ENCODE measurements at regions not wholly inside any gene's neighbourhood (a gene's known extent, or its start where the extent isn't known, plus 50 kb on each side); places are given as distances from the start of the nearest gene placed in this dataset.

- in situ Hi-C loops (cut with MboI; ENCODE audit: low sequenced_read_pairs), result no loop called here
Observed at GRCh38 chr5:159452480-159453167, 122.3 kb upstream of the IL12B start.

GRCh38 chr5:159453209-159453608, 122.9 kb upstream of the IL12B start:
- in situ Hi-C loops (cut with MboI; ENCODE audit: low sequenced_read_pairs), result no loop called here

- in situ Hi-C loops (cut with MboI; ENCODE audit: low sequenced_read_pairs), result no loop called here
Observed at GRCh38 chr5:159456261-159456660, 126.0 kb upstream of the IL12B start.

- in situ Hi-C loops (cut with MboI; ENCODE audit: low sequenced_read_pairs), result no loop called here
Observed at GRCh38 chr5:159456722-159457465, 126.6 kb upstream of the IL12B start.

GRCh38 chr5:159458217-159458711, 128.0 kb upstream of the IL12B start:
- in situ Hi-C loops (cut with MboI; ENCODE audit: low sequenced_read_pairs), result no loop called here

- in situ Hi-C loops (cut with MboI; ENCODE audit: low sequenced_read_pairs), result no loop called here
Observed at GRCh38 chr5:159459132-159459627, 128.9 kb upstream of the IL12B start.

GRCh38 chr5:159459951-159460538, 129.8 kb upstream of the IL12B start:
- in situ Hi-C loops (cut with MboI; ENCODE audit: low sequenced_read_pairs), result no loop called here

GRCh38 chr5:159463590-159464321, 133.5 kb upstream of the IL12B start:
- in situ Hi-C loops (cut with MboI; ENCODE audit: low sequenced_read_pairs), result no loop called here

GRCh38 chr5:159465604-159466003, 135.3 kb upstream of the IL12B start:
- in situ Hi-C loops (cut with MboI; ENCODE audit: low sequenced_read_pairs), result no loop called here

GRCh38 chr5:159467666-159468065, 137.4 kb upstream of the IL12B start:
- in situ Hi-C loops (cut with MboI; ENCODE audit: low sequenced_read_pairs), result no loop called here

- in situ Hi-C loops (cut with MboI; ENCODE audit: low sequenced_read_pairs), result no loop called here
Observed at GRCh38 chr5:159469496-159470372, 139.4 kb upstream of the IL12B start.

GRCh38 chr5:159471904-159472303, 141.6 kb upstream of the IL12B start:
- in situ Hi-C loops (cut with MboI; ENCODE audit: low sequenced_read_pairs), result no loop called here

GRCh38 chr5:159475026-159475425, 144.7 kb upstream of the IL12B start:
- in situ Hi-C loops (cut with MboI; ENCODE audit: low sequenced_read_pairs), result no loop called here

GRCh38 chr5:159478950-159479349, 148.7 kb upstream of the IL12B start:
- in situ Hi-C loops (cut with MboI; ENCODE audit: low sequenced_read_pairs), result no loop called here

- in situ Hi-C loops (cut with MboI; ENCODE audit: low sequenced_read_pairs), result no loop called here
Observed at GRCh38 chr5:159480849-159481248, 150.6 kb upstream of the IL12B start.

- in situ Hi-C loops (cut with MboI; ENCODE audit: low sequenced_read_pairs), result no loop called here
Observed at GRCh38 chr5:159481751-159482150, 151.5 kb upstream of the IL12B start.

GRCh38 chr5:159486836-159487235, 156.5 kb upstream of the IL12B start:
- in situ Hi-C loops (cut with MboI; ENCODE audit: low sequenced_read_pairs), result no loop called here

- in situ Hi-C loops (cut with MboI; ENCODE audit: low sequenced_read_pairs), result no loop called here
Observed at GRCh38 chr5:159488516-159488915, 158.2 kb upstream of the IL12B start.

- in situ Hi-C loops (cut with MboI; ENCODE audit: low sequenced_read_pairs), result no loop called here
Observed at GRCh38 chr5:159489779-159490178, 159.5 kb upstream of the IL12B start.

GRCh38 chr5:159490507-159490906, 160.2 kb upstream of the IL12B start:
- in situ Hi-C loops (cut with MboI; ENCODE audit: low sequenced_read_pairs), result no loop called here

Data from HL-60/S4 (cell line).